Activated T-helper 1 cell treated with Interleukin-2 at 50 U/mL for 16 hours (primary cell): ENCODE measurements at regions not wholly inside any gene's neighbourhood (a gene's known extent, or its start where the extent isn't known, plus 50 kb on each side); places are given as distances from the start of the nearest gene placed in this dataset.

Experiments used
- DNase-seq: peaks from one replicate; pipeline ENCODE4 v3.0.0-alpha.2; 2020; ENCODE audit warnings: low read depth

GRCh38 chr5:158368686-158369085, 509.7 kb upstream of the CLINT1 start:
- no peak for DNase-seq

GRCh38 chr5:158364367-158364766, 505.4 kb upstream of the CLINT1 start:
- DNase-seq, result no peak

GRCh38 chr5:158354958-158355357, 496.0 kb upstream of the CLINT1 start:
- no peak for DNase-seq

- no peak for DNase-seq
Measured at GRCh38 chr5:158351485-158352125, 492.7 kb upstream of the CLINT1 start.

- DNase-seq, result no peak
Measured at GRCh38 chr5:158349987-158350386, 491.0 kb upstream of the CLINT1 start.

- no peak for DNase-seq
Measured at GRCh38 chr5:158344376-158344775, 485.4 kb upstream of the CLINT1 start.

- no peak for DNase-seq
Measured at GRCh38 chr5:158340608-158341007, 481.7 kb upstream of the CLINT1 start.

GRCh38 chr5:158326256-158326655, 467.3 kb upstream of the CLINT1 start:
- DNase-seq, result no peak

- DNase-seq, result no peak
Measured at GRCh38 chr5:158324236-158324635, 465.3 kb upstream of the CLINT1 start.

GRCh38 chr5:158322620-158323019, 463.7 kb upstream of the CLINT1 start:
- DNase-seq, result no peak

- no peak for DNase-seq
Measured at GRCh38 chr5:158320934-158321333, 462.0 kb upstream of the CLINT1 start.

GRCh38 chr5:158320178-158320674, 461.3 kb upstream of the CLINT1 start:
- no peak for DNase-seq

- no peak for DNase-seq
Measured at GRCh38 chr5:158317507-158317906, 458.6 kb upstream of the CLINT1 start.

- no peak for DNase-seq
Measured at GRCh38 chr5:158313733-158314464, 455.0 kb upstream of the CLINT1 start.

GRCh38 chr5:158313027-158313732, 454.2 kb upstream of the CLINT1 start:
- no peak for DNase-seq

GRCh38 chr5:158309088-158309807, 450.3 kb upstream of the CLINT1 start:
- no peak for DNase-seq

GRCh38 chr5:158308429-158309025, 449.6 kb upstream of the CLINT1 start:
- DNase-seq, result no peak

GRCh38 chr5:158305861-158306260, 446.9 kb upstream of the CLINT1 start:
- DNase-seq, result no peak

- DNase-seq, result no peak
Measured at GRCh38 chr5:158304607-158305006, 445.7 kb upstream of the CLINT1 start.

GRCh38 chr5:158303883-158304282, 444.9 kb upstream of the CLINT1 start:
- no peak for DNase-seq

- no peak for DNase-seq
Measured at GRCh38 chr5:158303275-158303674, 444.3 kb upstream of the CLINT1 start.

- no peak for DNase-seq
Measured at GRCh38 chr5:158302029-158302428, 443.1 kb upstream of the CLINT1 start.
